ENCODE measurements at regions not wholly inside any gene's neighbourhood (a gene's known extent, or its start where the extent isn't known, plus 50 kb on each side); places are given as distances from the start of the nearest gene placed in this dataset.

DNA sequence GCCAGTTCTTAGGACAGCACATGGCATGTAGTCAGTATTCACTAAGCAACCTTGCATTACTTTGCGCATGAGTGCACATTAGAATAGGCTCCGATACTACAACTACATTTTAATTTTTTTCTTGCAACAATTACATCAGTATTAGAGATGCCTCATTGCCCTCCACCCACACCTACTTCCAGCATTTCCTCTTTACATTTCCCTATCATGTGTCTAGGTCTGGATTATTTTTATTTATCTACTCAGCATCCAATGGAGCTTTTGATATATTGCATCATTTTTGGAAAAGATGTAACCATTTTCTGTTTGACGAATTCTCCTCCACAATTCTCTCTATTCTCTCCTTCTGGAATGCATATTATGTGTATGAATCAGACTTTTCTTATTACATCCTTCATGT lies 258.2 kb upstream of the GLI3 start:
- TF ChIP-seq, protein P1, sequence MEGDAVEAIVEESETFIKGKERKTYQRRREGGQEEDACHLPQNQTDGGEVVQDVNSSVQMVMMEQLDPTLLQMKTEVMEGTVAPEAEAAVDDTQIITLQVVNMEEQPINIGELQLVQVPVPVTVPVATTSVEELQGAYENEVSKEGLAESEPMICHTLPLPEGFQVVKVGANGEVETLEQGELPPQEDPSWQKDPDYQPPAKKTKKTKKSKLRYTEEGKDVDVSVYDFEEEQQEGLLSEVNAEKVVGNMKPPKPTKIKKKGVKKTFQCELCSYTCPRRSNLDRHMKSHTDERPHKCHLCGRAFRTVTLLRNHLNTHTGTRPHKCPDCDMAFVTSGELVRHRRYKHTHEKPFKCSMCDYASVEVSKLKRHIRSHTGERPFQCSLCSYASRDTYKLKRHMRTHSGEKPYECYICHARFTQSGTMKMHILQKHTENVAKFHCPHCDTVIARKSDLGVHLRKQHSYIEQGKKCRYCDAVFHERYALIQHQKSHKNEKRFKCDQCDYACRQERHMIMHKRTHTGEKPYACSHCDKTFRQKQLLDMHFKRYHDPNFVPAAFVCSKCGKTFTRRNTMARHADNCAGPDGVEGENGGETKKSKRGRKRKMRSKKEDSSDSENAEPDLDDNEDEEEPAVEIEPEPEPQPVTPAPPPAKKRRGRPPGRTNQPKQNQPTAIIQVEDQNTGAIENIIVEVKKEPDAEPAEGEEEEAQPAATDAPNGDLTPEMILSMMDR (IDR thresholded peaks at IDR 0.05; ENCODE audit: insufficient read depth, low read length, poor library complexity, severe bottlenecking), result no peak
- Histone ChIP-seq H3K36me3 (ENCODE audit: control insufficient read depth, insufficient read depth, low read length) (no peaks in the 10 kb centered on the region), H3K27me3 (replicated peaks; ENCODE audit: control insufficient read depth, insufficient read depth, low read length) (no peaks in the 10 kb centered on the region), H3K4me3 (replicated peaks; ENCODE audit: low read depth, low read length) (no peak overlapping the region)
- DNase-seq (ENCODE audit: extremely low read depth, insufficient read length), result no peak

DNA sequence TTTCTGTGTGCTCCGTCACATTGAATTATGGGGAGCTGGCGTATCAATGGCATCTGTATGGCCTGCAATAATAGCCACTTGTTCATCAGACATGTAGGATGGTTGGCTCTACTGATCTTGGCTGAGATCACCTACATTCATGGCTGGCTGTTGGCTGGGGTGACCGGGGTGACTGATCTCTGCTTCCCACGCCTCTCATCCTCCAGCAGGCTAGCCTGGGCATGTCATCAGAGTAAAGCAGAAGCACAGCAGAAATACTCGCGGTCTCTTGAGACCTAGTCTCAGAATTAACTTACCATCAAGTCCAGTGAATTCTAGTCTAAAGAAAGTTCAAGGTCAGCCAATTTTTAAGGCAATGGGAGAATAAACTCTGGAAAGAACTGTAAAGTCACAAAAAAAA lies 257.7 kb upstream of the GLI3 start:
- H3K36me3 ChIP-seq (ENCODE audit: control insufficient read depth, insufficient read depth, low read length), result no peaks in the 10 kb centered on the region
- H3K27me3 ChIP-seq (replicated peaks; ENCODE audit: control insufficient read depth, insufficient read depth, low read length), result no peaks in the 10 kb centered on the region
- TF ChIP-seq, protein P1 (IDR thresholded peaks at IDR 0.05; ENCODE audit: insufficient read depth, low read length, poor library complexity, severe bottlenecking), result no peak
- peak; percentile 10 for DNase-seq (ENCODE audit: extremely low read depth, insufficient read length)
- H3K4me3 ChIP-seq (replicated peaks; ENCODE audit: low read depth, low read length), result no peak overlapping the region

DNA sequence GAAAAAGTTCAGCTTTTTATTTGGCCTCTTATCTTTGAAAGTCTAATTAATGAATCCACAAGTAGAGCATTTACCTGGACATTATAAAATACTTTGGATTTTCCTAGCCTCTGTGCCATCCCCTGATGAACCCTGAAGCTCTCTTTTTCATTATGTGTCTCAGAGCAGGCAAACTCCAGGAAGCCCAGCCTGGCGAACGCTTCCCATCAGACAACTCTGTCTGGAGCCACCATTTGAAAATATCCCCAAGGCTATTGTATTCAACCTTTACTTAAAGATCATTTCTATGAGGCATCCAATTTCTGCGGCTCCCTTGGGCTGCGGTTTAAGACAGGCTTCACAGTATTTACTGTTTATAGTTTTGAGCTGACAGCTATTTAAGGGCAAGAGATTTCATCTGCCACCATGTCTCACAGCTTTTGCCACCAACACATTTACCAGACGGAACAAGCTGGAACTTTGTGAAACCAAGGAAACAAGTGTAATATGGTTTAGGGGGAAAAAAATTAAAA lies 257.2 kb upstream of the GLI3 start:
- TF ChIP-seq, protein P1 (IDR thresholded peaks at IDR 0.05; ENCODE audit: insufficient read depth, low read length, poor library complexity, severe bottlenecking), result no peak
- Histone ChIP-seq H3K4me3 (replicated peaks; ENCODE audit: low read depth, low read length) (no peak overlapping the region), H3K27me3 (replicated peaks; ENCODE audit: control insufficient read depth, insufficient read depth, low read length) (no peaks in the 10 kb centered on the region), H3K36me3 (ENCODE audit: control insufficient read depth, insufficient read depth, low read length) (no peaks in the 10 kb centered on the region)
- DNase-seq (ENCODE audit: extremely low read depth, insufficient read length), result no peak

DNA sequence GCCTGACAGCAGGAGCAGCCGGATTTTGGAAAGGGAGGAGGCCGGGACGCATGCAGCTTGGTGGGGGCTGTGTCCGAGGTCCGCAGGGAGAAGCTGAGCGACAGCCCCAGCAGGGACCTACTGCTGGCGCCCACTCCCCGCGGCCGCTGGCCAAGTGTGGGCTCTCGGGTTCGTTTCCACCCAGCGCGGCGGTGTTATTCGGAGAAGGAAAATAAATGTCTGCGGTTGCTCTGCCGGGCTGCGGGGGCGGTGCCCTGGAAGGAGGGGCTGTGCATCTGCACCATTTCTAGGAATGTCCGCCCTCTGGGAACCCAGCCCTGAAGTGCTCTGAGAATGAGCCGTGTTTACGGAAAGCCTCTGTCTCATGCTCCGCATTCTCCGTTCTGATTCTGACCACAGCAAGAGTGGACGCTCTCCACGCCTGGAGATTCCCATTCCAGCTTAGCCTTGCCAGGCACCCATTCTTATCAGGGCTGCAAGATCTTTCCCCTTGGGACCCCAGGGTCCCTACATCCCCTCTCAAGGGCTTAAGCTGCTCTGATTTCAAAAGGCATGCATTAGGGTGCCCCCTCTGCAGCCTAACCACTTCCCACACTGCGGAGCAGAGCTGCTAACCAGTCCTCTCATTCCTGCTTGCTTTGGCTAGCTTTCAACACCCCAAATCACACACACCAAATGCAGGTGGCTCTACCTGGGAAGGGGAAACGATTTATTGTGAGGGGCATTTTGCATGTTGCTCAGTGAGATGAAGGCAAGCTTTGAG lies 256.6 kb upstream of the GLI3 start:
- DNase-seq (ENCODE audit: extremely low read depth, insufficient read length), result no peak
- H3K27me3 ChIP-seq (replicated peaks; ENCODE audit: control insufficient read depth, insufficient read depth, low read length), result no peaks in the 10 kb centered on the region
- TF ChIP-seq, protein P1 (IDR thresholded peaks at IDR 0.05; ENCODE audit: insufficient read depth, low read length, poor library complexity, severe bottlenecking), result no peak
- H3K36me3 ChIP-seq (ENCODE audit: control insufficient read depth, insufficient read depth, low read length), result no peaks in the 10 kb centered on the region
- H3K4me3 ChIP-seq (replicated peaks; ENCODE audit: low read depth, low read length), result no peak overlapping the region

DNA sequence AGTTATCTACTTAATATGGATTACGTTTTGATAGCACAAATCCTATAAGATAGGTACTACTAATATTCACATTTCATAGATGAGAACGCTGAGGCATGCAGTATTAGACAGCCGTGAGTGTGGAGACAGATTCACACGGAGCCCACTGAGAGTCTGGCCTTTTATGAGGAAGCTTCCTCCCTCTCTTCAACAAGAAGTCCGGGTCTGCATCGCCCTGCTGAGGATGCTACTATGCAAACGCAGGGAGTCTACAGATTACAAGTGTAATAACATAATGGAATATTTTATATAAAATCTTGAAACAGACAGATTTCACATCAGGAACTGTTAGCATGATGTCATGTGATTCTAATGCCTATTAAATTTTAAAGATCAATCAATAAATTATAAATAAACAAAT lies 255.9 kb upstream of the GLI3 start:
- TF ChIP-seq, protein P1 (IDR thresholded peaks at IDR 0.05; ENCODE audit: insufficient read depth, low read length, poor library complexity, severe bottlenecking), result no peak
- no peak for DNase-seq (ENCODE audit: extremely low read depth, insufficient read length)
- no peak overlapping the region for H3K4me3 ChIP-seq (replicated peaks; ENCODE audit: low read depth, low read length)
- H3K36me3 ChIP-seq (ENCODE audit: control insufficient read depth, insufficient read depth, low read length), result no peaks in the 10 kb centered on the region
- no peaks in the 10 kb centered on the region for H3K27me3 ChIP-seq (replicated peaks; ENCODE audit: control insufficient read depth, insufficient read depth, low read length)
